Neuronal stem cell (in vitro differentiated cells): ENCODE measurements at regions not wholly inside any gene's neighbourhood (a gene's known extent, or its start where the extent isn't known, plus 50 kb on each side); places are given as distances from the start of the nearest gene placed in this dataset. TPM values are rescaled to one million over a fixed set of nuclear protein-coding genes. Genes with fewer than 3 reads are reported as not detected.
A peak's percentile ranks its signal among the peaks of the same experiment; 100 is the strongest.

ENCODE experiments used
- DNase-seq: peaks from one replicate; pipeline ENCODE4 v3.0.0-alpha.2; 2013; ENCODE audit warnings: low spot score
- H2AFZ ChIP-seq: one replicate; pipeline ENCODE4 v1.6.1; 2013; ENCODE audit warnings: mild to moderate bottlenecking, low read length, inconsistent platforms
- H2AK5ac ChIP-seq: 2 replicates; pipeline ENCODE4 v1.6.1; 2013; ENCODE audit warnings: low read depth, mild to moderate bottlenecking, inconsistent platforms, low read length, moderate library complexity, mixed read lengths
- H2BK120ac ChIP-seq: 2 replicates; pipeline ENCODE4 v1.6.1; 2013; ENCODE audit warnings: low read depth, mild to moderate bottlenecking, inconsistent platforms, low read length, moderate library complexity, mixed read lengths
- H2BK12ac ChIP-seq: one replicate; pipeline ENCODE4 v1.6.1; 2013; ENCODE audit warnings: low read length, inconsistent platforms
- H2BK15ac ChIP-seq: 2 replicates; pipeline ENCODE4 v1.6.1; 2013; ENCODE audit warnings: mild to moderate bottlenecking, low read length, inconsistent platforms, mixed read lengths
- H2BK5ac ChIP-seq: one replicate; pipeline ENCODE4 v1.6.1; 2013; ENCODE audit warnings: inconsistent platforms, mild to moderate bottlenecking, low read length, moderate library complexity
- H3K14ac ChIP-seq: one replicate; pipeline ENCODE4 v1.6.1; 2013; ENCODE audit warnings: low read length, inconsistent platforms
- H3K18ac ChIP-seq: 2 replicates; pipeline ENCODE4 v1.6.1; 2013; ENCODE audit warnings: low read length, inconsistent platforms
- H3K23ac ChIP-seq: 2 replicates; pipeline ENCODE4 v1.6.1; 2013; ENCODE audit warnings: low read depth, mild to moderate bottlenecking, mixed read lengths, low read length, inconsistent platforms; ENCODE audit not compliant: poor library complexity
- H3K27ac ChIP-seq: replicated peaks from 3 replicates; pipeline ENCODE4 v1.5.1; 2013; ENCODE audit warnings: low read length, inconsistent platforms
- H3K27me3 ChIP-seq, 3 experiments: 2 replicates each; pipeline ENCODE4 v1.6.1; 2013; ENCODE audit warnings: low read length in 3 of 3, mild to moderate bottlenecking in 2 of 3, inconsistent platforms in 1 of 3, low read depth in 1 of 3, mixed read lengths in 1 of 3, moderate library complexity in 1 of 3; ENCODE audit not compliant: control insufficient read depth in 3 of 3, insufficient read depth in 3 of 3
- H3K36me3 ChIP-seq, 2 donors: replicated peaks in 1 of 2; 2 replicates each; pipeline ENCODE4 v1.6.1; 2013; ENCODE audit warnings: low read length in 2 of 2; ENCODE audit not compliant: control insufficient read depth in 2 of 2, insufficient read depth in 2 of 2
- H3K4ac ChIP-seq: 2 replicates; pipeline ENCODE4 v1.6.1; 2013; ENCODE audit warnings: inconsistent platforms, mild to moderate bottlenecking, low read length, moderate library complexity
- H3K4me1 ChIP-seq, 2 donors: 1 replicate in 1 of 2; 2 replicates in 1 of 2; pipeline ENCODE4 v1.6.1; 2013; ENCODE audit warnings: low read length in 2 of 2, low read depth in 1 of 2; ENCODE audit not compliant: control insufficient read depth in 2 of 2, insufficient read depth in 1 of 2
- H3K4me2 ChIP-seq: one replicate; pipeline ENCODE4 v1.6.1; 2013; ENCODE audit warnings: mild to moderate bottlenecking, low read length, inconsistent platforms; ENCODE audit not compliant: insufficient read depth, poor library complexity, severe bottlenecking
- H3K4me3 ChIP-seq, 2 donors: 2 replicates each; pipeline ENCODE4 v1.5.1; 2013; ENCODE audit warnings: low read length in 2 of 2, mild to moderate bottlenecking in 2 of 2, inconsistent platforms in 1 of 2, moderate library complexity in 1 of 2
- H3K79me1 ChIP-seq: one replicate; pipeline ENCODE4 v1.6.1; 2013; ENCODE audit warnings: low read depth, mild to moderate bottlenecking, inconsistent platforms, low read length, moderate library complexity
- H3K9ac ChIP-seq: one replicate; pipeline ENCODE4 v1.6.1; 2013; ENCODE audit warnings: mild to moderate bottlenecking, low read depth, low read length, inconsistent platforms; ENCODE audit not compliant: poor library complexity
- H3K9me3 ChIP-seq, 2 donors: replicated peaks in 1 of 2; 2 replicates each; pipeline versions ENCODE3 to v1.6.1; 2013; ENCODE audit warnings: low read length in 2 of 2, mild to moderate bottlenecking in 2 of 2, inconsistent platforms in 1 of 2, low read depth in 1 of 2, mixed read lengths in 1 of 2, moderate library complexity in 1 of 2; ENCODE audit not compliant: control insufficient read depth in 2 of 2, insufficient read depth in 1 of 2
- H4K8ac ChIP-seq: one replicate; pipeline ENCODE4 v1.6.1; 2013; ENCODE audit warnings: low read depth, mild to moderate bottlenecking, inconsistent platforms, low read length, moderate library complexity
- H4K91ac ChIP-seq: one replicate; pipeline ENCODE4 v1.6.1; 2013; ENCODE audit warnings: low read length, low read depth, mild to moderate bottlenecking, inconsistent platforms; ENCODE audit not compliant: poor library complexity
- WGBS, 2 donors: extraction: QIAGEN DNeasy Blood & Tissue Kit; methylation state at CpG; one replicate each; pipeline ENCODE4 v1.1.7; 2013; ENCODE audit warnings: missing lambda C conversion rate in 2 of 2, mixed read lengths in 1 of 2; ENCODE audit not compliant: insufficient read length in 2 of 2, insufficient replicate concordance in 1 of 2; ENCODE audit errors: extremely low coverage in 2 of 2; 5-methylcytosine and 5-hydroxymethylcytosine counted together
- small RNA-seq: library from polyadenylated mRNA; stranded (forward); fragments of <200 nt; extraction: miRNeasy Mini kit (QIAGEN cat#:217004); gene quantifications from one replicate; pipeline ENCODE3, GENCODE V24; 2013; ENCODE audit not compliant: insufficient read depth

DNA sequence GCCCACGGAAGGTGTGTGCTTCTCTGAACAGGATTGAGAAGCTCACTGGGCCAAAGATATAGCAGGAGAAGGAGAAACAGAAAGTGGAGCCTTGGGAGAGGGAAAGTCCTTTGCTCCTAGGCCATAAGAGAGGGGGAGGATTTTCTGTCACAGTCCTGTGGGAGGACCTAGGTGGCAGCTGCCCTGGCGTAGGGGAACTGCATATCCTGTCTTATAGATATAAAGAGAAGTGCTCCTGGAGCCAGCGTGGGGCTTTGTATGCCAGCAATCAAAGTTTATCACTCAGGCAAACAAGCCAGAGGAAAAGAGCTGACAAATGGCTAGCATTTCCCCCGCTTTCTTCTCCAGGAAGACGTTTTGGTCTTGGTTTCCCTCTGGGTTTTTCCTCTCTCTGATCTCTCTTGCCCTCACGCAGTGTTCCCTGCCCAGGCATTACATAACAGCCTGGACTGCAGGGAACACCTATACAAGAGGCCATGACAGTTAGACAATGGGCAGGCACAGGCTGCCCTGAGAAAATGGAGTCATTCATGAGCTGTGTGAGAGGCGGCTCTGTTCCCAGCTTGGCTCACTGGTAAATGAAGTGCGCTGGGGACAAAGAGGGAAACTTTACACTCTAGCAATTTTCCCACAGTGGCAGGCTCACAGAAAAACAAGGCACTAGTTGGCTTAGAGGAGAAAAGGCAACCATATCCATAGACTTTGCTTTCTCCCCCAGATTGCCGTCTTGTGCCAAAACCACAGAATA is 52.5 kb upstream of the ZNF648 start:
- whole genome bisulfite sequencing, 2 donors: no CpG with 5 or more reads among the region's 9 CpGs
- H4K8ac ChIP-seq: peak overlapping the region; percentile 52
- no peaks in the 10 kb centered on the region for H3K79me1 ChIP-seq
- H3K18ac ChIP-seq: peak overlapping the region; percentile 69
- no peak overlapping the region for H3K4ac ChIP-seq
- peak overlapping the region; percentile 76 for H2AK5ac ChIP-seq
- peak overlapping the region; percentile 95 for H4K91ac ChIP-seq
- no peak overlapping the region for H3K23ac ChIP-seq
- no peak overlapping the region for H3K4me2 ChIP-seq
- H2BK5ac ChIP-seq: peak overlapping the region; percentile 59
- no peak overlapping the region for H2BK120ac ChIP-seq
- no peak overlapping the region for H3K14ac ChIP-seq
- peak overlapping the region; percentile 53 for H3K27ac ChIP-seq
- DNase-seq: no peak
- no peak overlapping the region for H3K9ac ChIP-seq
- H2BK15ac ChIP-seq: no peak overlapping the region
- no peaks in the 10 kb centered on the region for H3K36me3 ChIP-seq
- peak overlapping the region; percentile 27 for H2BK12ac ChIP-seq
- peaks cover 0 to 11% (median 0%) of the 10 kb centered on the region in 3 experiments for H3K27me3 ChIP-seq
- H3K4me1 ChIP-seq: peaks cover 3 to 9% of the 10 kb centered on the region in 2 donors
- no peaks in the 10 kb centered on the region for H3K9me3 ChIP-seq
- H2AFZ ChIP-seq: peak overlapping the region; percentile 90
- no peak overlapping the region for H3K4me3 ChIP-seq

DNA sequence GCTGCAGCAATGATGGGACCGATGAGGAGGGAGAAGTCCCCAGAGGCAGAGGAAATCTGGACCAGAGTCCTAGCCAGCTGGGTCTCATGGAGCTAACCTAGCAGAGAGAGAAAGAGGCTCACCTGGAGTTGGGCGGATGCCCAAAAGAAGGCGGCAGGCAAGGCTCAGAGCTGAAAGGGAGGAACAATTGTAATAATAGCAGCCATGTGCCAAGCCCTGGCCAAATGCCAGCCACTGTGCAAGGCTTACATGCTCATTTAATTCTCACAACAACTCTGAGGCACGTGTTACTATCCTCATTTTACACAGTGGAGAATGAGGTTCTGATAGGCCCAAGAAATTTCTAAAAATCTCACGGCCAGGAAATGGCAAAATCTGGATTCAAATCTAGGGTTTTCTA is 50.0 kb upstream of the ZNF648 start:
- Histone ChIP-seq H3K4me2 (no peak overlapping the region), H3K18ac (no peak overlapping the region), H2BK5ac (no peak overlapping the region), H4K8ac (no peak overlapping the region), H4K91ac (no peak overlapping the region), H3K4me3 (no peak overlapping the region), H3K36me3 (no peaks in the 10 kb centered on the region), H2AK5ac (no peak overlapping the region), H3K79me1 (no peaks in the 10 kb centered on the region), H3K27me3 (peaks cover 0 to 6% (median 0%) of the 10 kb centered on the region in 3 experiments), H3K4ac (no peak overlapping the region), H3K4me1 (peaks cover 3 to 7% of the 10 kb centered on the region in 2 donors), H2BK15ac (no peak overlapping the region), H3K27ac (no peak overlapping the region), H3K9me3 (peaks cover 0 to 2% of the 10 kb centered on the region in 2 donors), H2BK120ac (no peak overlapping the region), H2BK12ac (no peak overlapping the region), H3K23ac (no peak overlapping the region), H3K14ac (no peak overlapping the region), H2AFZ (no peak overlapping the region), H3K9ac (no peak overlapping the region)
- DNase-seq: no peak
- WGBS, 2 donors: no CpG with 5 or more reads among the region's 5 CpGs

Small RNA genes in the stretch of these regions (small RNA-seq; reads per million reads assigned to genes)
- not detected for gene RNU6-152P
